OCI-LY7 (cell line): ENCODE measurements at regions not wholly inside any gene's neighbourhood (a gene's known extent, or its start where the extent isn't known, plus 50 kb on each side); places are given as distances from the start of the nearest gene placed in this dataset.
"Not testable (repeated sequence)": the region's sequence is repeated elsewhere in the genome, so short reads cannot be mapped to it uniquely, and the experiment has no call there.

ENCODE experiments used
- CTCF ChIP-seq: fragments of 200-600 bp; sonication (generic); conservative IDR thresholded peaks from 2 replicates; pipeline ENCODE4 v1.5.1; 2014; ENCODE audit warnings: mild to moderate bottlenecking, antibody characterized with exemption, low read length, moderate library complexity, mixed read lengths
- EZH2phosphoT487 ChIP-seq: fragments of 200-600 bp; sonication (generic); IDR thresholded peaks from 2 replicates; pipeline ENCODE4 v1.6.1; 2018; ENCODE audit warnings: low read depth, borderline replicate concordance, mild to moderate bottlenecking, mixed run types, antibody characterized with exemption, low read length, moderate library complexity, mixed read lengths

GRCh38 chr10:38356527-38356926 lies 262.4 kb downstream of the ZNF37A start:
- not testable (repeated sequence) for TF ChIP-seq CTCF, EZH2phosphoT487
